Activated T-helper 1 cell treated with anti-CD3 and anti-CD28 coated beads, Interleukin-12 subunit alpha, Interleukin-12 subunit beta, Interleukin-2, Interleukin-4 antibody, amounts not matched to agents 30 ng/mL and 10 ng/mL and 1 ng/mL, durations not matched to agents 14 hours and 24 hours and 36 hours (primary cell): ENCODE measurements at regions not wholly inside any gene's neighbourhood (a gene's known extent, or its start where the extent isn't known, plus 50 kb on each side); places are given as distances from the start of the nearest gene placed in this dataset.

Experiments used
- DNase-seq: peaks from one replicate; pipeline ENCODE4 v3.0.0; 2021; ENCODE audit warnings: low spot score
- H3K27ac Mint-ChIP-seq: one replicate; pipeline ENCODE4 v1.8.0; 2021; ENCODE audit warnings: mild to moderate bottlenecking, mixed read lengths
- H3K27me3 Mint-ChIP-seq: one replicate; pipeline ENCODE4 v1.8.0; 2022; ENCODE audit warnings: mild to moderate bottlenecking, moderate library complexity, mixed read lengths; ENCODE audit not compliant: insufficient read depth
- H3K36me3 Mint-ChIP-seq: one replicate; pipeline ENCODE4 v1.8.0; 2021; ENCODE audit warnings: low read depth, mixed read lengths
- H3K4me1 Mint-ChIP-seq: one replicate; pipeline ENCODE4 v1.8.0; 2021; ENCODE audit warnings: low read depth, mixed read lengths
- H3K4me3 Mint-ChIP-seq: one replicate; pipeline ENCODE4 v1.8.0; 2021; ENCODE audit warnings: mild to moderate bottlenecking, moderate library complexity, mixed read lengths
- H3K9me3 Mint-ChIP-seq: one replicate; pipeline ENCODE4 v1.8.0; 2021; ENCODE audit warnings: mixed read lengths
- intact Hi-C: fragments of 100-400 bp; cut with micrococcal nuclease; formaldehyde crosslinking; loops from one replicate; pipeline ENCODE4 v1.15.1; 2024

GRCh38 chr22:49333206-49333605 is 494.5 kb downstream of the BRD1 start:
- H3K36me3 Mint-ChIP-seq = no peaks in the 10 kb centered on the region
- no peaks in the 10 kb centered on the region for H3K4me1 Mint-ChIP-seq
- no peak for DNase-seq
- intact Hi-C loops = no loop called here
- no peak overlapping the region for H3K4me3 Mint-ChIP-seq
- no peaks in the 10 kb centered on the region for H3K9me3 Mint-ChIP-seq
- no peak overlapping the region for H3K27ac Mint-ChIP-seq
- peaks cover 1% of the 10 kb centered on the region for H3K27me3 Mint-ChIP-seq

DNA sequence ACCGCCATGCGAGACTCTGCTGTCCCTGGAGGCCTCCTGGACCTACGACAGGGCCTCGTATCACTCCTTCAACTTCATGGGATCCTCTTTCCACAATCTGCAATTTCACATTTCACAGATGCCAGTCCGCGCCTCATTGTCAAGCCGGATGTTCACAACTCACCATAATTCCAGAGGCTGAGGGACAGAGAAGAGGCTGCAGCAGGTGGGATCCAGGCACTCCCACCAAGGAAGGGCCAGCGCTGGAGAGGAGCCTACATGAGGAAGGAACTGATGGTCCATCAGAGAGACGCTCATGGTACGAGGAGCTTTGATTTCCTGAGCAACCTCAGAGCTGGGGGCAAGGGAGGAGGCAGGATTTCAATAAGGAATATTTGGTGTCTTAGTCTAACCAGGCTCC is 495.0 kb downstream of the BRD1 start:
- Mint-ChIP-seq H3K27me3 (peaks cover 1% of the 10 kb centered on the region), H3K4me3 (no peak overlapping the region), H3K36me3 (no peaks in the 10 kb centered on the region), H3K27ac (no peak overlapping the region), H3K4me1 (no peaks in the 10 kb centered on the region), H3K9me3 (no peaks in the 10 kb centered on the region)
- intact Hi-C loops = no loop called here
- DNase-seq = no peak

DNA sequence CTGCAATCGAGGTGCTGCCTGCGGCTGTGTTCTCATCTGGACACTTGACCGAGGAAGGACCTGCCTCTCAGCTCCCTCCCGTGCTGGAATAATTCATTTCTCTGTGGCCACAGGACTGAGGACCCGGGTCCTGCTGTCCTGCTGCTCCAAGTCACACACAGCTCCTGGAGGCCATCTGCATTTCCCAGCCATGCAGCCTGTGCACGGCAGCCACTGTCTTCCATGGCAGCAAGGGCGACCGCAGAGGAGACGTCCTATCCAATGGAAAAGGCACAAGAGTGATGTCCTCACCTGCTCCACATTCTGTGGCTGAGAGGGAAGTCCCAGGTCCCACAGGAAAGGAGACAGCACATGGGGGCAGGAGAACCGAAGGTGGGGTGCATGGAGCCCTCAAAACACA is 495.8 kb downstream of the BRD1 start:
- intact Hi-C loops = no loop called here
- Mint-ChIP-seq H3K36me3 (no peaks in the 10 kb centered on the region), H3K9me3 (no peaks in the 10 kb centered on the region), H3K27ac (no peak overlapping the region), H3K4me3 (no peak overlapping the region), H3K27me3 (peaks cover 1% of the 10 kb centered on the region), H3K4me1 (no peaks in the 10 kb centered on the region)
- DNase-seq = no peak

DNA sequence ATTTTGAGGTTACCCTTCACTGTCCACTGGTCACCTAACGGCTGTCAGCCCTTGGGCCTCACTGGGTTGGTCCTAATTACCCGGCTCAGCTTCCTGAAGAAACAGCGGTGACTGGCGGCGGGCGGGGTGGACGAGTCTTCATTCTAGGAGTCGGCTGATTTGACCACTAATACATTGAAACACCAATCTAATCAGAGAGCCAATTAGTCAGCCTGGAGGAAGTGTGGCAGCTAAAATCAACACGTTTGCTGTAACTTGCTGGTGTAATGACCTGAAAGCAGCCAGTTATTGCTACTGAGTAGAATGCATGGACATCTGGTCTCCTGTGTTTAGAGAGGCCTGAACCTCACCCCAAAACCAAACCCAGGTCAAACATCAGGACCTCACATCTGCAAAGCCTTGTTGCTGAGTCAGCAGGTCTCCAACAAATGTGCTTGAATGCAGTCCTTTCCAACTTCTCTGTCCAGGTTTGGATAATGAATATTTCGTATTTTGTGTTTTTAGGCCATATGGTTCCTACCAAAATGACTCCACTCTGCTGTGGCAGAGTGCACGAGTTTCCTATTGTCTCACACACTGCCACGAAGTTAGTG is 496.4 kb downstream of the BRD1 start:
- peaks cover 1% of the 10 kb centered on the region for H3K27me3 Mint-ChIP-seq
- no peak for DNase-seq
- no peak overlapping the region for H3K4me3 Mint-ChIP-seq
- no peaks in the 10 kb centered on the region for H3K9me3 Mint-ChIP-seq
- intact Hi-C loops = no loop called here
- H3K27ac Mint-ChIP-seq = no peak overlapping the region
- H3K36me3 Mint-ChIP-seq = no peaks in the 10 kb centered on the region
- H3K4me1 Mint-ChIP-seq = no peaks in the 10 kb centered on the region

DNA sequence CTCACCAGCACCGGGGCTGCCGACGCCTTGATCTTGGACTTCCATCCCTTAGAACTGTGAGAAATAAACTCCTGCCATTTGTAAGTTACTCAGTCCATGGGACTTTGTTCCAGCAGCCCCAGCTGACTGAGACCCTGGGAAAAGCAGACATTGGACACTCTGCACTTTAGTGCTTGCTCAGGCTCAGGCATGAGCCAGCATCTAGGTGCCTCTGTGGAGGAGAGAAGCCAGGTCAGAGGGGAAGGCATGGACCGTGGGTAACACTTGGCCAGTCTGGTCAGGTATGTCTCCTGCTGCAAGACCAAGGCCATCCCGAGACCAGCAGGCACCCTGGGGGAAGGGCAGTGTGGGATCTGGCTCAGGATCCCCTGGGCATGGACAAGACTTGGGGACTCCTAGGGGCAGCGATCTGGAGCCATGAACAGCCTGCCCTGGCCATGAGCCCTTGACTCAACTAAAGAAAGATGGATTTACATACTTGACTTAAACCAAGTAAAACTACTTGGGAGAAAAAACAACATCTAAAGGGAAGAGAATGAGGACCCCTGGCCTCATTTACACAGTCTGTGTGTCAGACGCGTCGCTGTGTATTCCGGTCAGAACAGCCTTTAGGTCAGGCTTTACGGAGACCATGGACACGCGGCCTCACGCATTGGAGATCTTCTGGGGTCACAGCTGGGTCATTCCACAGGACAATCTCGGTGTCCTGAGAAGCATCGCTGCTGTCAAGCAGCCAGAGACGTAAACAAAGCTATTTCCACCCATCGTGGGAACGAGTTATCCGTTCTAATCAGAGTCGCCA is 497.1 kb downstream of the BRD1 start:
- Mint-ChIP-seq H3K4me3 (no peak overlapping the region), H3K4me1 (no peaks in the 10 kb centered on the region), H3K27ac (no peak overlapping the region), H3K9me3 (no peaks in the 10 kb centered on the region), H3K27me3 (peaks cover 1% of the 10 kb centered on the region), H3K36me3 (no peaks in the 10 kb centered on the region)
- no peak for DNase-seq
- intact Hi-C loops = no loop called here

DNA sequence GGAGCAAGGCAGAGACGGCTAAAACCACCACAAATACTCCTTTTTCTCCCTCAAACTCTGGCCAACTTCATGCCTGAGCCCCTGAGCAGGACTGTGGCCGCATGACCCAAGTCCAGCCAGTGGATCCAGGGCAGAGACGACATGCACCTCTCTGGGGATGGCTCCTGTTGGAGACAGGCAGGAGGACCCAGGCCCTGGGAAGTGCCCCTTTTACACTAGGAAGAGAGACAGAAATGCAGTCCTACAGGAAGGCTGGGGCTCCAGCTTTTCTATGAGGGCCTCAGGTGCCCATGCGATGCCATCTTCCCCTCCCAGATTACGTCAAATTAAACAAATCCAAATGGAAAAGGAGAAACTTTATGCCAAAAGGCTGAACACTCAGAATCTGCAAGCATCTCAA is 498.0 kb downstream of the BRD1 start:
- Mint-ChIP-seq H3K27ac (no peak overlapping the region), H3K9me3 (no peaks in the 10 kb centered on the region), H3K4me1 (no peaks in the 10 kb centered on the region), H3K27me3 (no peaks in the 10 kb centered on the region), H3K4me3 (no peak overlapping the region), H3K36me3 (no peaks in the 10 kb centered on the region)
- intact Hi-C loops = no loop called here
- no peak for DNase-seq

GRCh38 chr22:49328630-49329405 is 498.9 kb downstream of the BRD1 start:
- H3K27ac Mint-ChIP-seq = no peak overlapping the region
- H3K27me3 Mint-ChIP-seq = no peaks in the 10 kb centered on the region
- intact Hi-C loops = no loop called here
- H3K4me3 Mint-ChIP-seq = no peak overlapping the region
- H3K9me3 Mint-ChIP-seq = no peaks in the 10 kb centered on the region
- H3K36me3 Mint-ChIP-seq = no peaks in the 10 kb centered on the region
- DNase-seq = no peak
- H3K4me1 Mint-ChIP-seq = no peaks in the 10 kb centered on the region

DNA sequence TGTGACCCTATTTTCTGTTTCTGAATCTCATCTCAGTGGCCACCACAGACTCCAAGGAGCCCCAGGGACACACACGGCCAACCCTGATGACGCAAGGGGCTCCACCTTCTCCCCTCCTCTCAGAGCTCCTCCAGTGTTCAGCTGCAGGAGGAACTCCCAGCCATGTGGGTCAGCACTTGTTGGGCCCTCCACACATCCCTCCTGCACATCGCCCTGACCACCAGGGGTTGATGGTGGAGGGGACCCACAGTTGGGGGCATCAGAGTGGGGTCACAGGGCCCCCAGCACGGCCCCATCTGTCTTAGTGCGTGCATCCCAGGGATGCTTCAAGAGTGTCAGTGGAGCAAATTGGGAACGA is 499.6 kb downstream of the BRD1 start:
- H3K4me3 Mint-ChIP-seq = no peak overlapping the region
- intact Hi-C loops = no loop called here
- H3K9me3 Mint-ChIP-seq = no peaks in the 10 kb centered on the region
- DNase-seq = no peak
- H3K36me3 Mint-ChIP-seq = no peaks in the 10 kb centered on the region
- H3K4me1 Mint-ChIP-seq = no peaks in the 10 kb centered on the region
- H3K27ac Mint-ChIP-seq = no peak overlapping the region
- H3K27me3 Mint-ChIP-seq = no peaks in the 10 kb centered on the region

GRCh38 chr22:49327411-49328117 is 500.1 kb downstream of the BRD1 start:
- H3K4me1 Mint-ChIP-seq = no peaks in the 10 kb centered on the region
- no peak for DNase-seq
- H3K9me3 Mint-ChIP-seq = no peaks in the 10 kb centered on the region
- intact Hi-C loops = no loop called here
- no peaks in the 10 kb centered on the region for H3K27me3 Mint-ChIP-seq
- H3K4me3 Mint-ChIP-seq = no peak overlapping the region
- no peaks in the 10 kb centered on the region for H3K36me3 Mint-ChIP-seq
- no peak overlapping the region for H3K27ac Mint-ChIP-seq

DNA sequence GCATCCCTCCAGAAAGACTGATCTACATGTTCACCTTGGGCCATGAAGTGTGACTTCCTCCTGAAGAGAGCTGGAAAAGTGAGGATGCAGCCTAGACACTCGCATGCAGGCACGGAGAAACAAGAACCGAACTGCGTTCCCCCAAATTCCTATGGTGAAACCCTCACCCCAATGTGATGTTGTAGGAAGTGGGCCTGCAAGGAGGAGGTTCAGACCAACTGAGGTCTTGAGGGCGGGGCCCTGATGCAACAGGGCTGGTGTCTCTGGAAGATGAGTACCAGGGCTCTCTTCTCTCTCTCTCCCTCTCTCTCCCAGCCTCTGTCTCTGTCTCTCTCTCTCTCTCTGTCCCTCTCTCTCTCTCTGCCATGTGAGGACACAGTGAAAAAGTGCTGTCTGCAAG is 501.1 kb downstream of the BRD1 start:
- Mint-ChIP-seq H3K27me3 (no peaks in the 10 kb centered on the region), H3K4me3 (no peak overlapping the region), H3K27ac (no peak overlapping the region), H3K4me1 (no peaks in the 10 kb centered on the region), H3K9me3 (no peaks in the 10 kb centered on the region), H3K36me3 (no peaks in the 10 kb centered on the region)
- DNase-seq = no peak
- intact Hi-C loops = no loop called here

- no peak overlapping the region for H3K4me3 Mint-ChIP-seq
- no peaks in the 10 kb centered on the region for H3K27me3 Mint-ChIP-seq
- no peak for DNase-seq
- H3K36me3 Mint-ChIP-seq = no peaks in the 10 kb centered on the region
- H3K9me3 Mint-ChIP-seq = no peaks in the 10 kb centered on the region
- H3K4me1 Mint-ChIP-seq = no peaks in the 10 kb centered on the region
- intact Hi-C loops = no loop called here
- H3K27ac Mint-ChIP-seq = no peak overlapping the region
Measured at GRCh38 chr22:49325531-49326395, 501.9 kb downstream of the BRD1 start.
